CD14-positive monocyte (primary cell): ENCODE measurements at regions not wholly inside any gene's neighbourhood (a gene's known extent, or its start where the extent isn't known, plus 50 kb on each side); places are given as distances from the start of the nearest gene placed in this dataset.

ENCODE experiments used
- DNase-seq, 3 donors: peaks; one replicate each; pipeline ENCODE4 v3.0.0-alpha.2; 2011 to 2022
- H2AFZ ChIP-seq: 2 replicates; pipeline ENCODE4 v1.6.0; 2012; ENCODE audit warnings: mild to moderate bottlenecking, low read depth, low read length, inconsistent platforms; ENCODE audit not compliant: insufficient read depth, poor library complexity, severe bottlenecking
- H3K27ac ChIP-seq, 2 donors: 1 replicate in 1 of 2; 2 replicates in 1 of 2; pipeline ENCODE4 v1.5.1; 2012 to 2013; ENCODE audit warnings: low read length in 2 of 2, control low read depth in 1 of 2, inconsistent platforms in 1 of 2, low read depth in 1 of 2, mild to moderate bottlenecking in 1 of 2
- H3K27me3 ChIP-seq, 2 donors: one replicate each; pipeline versions ENCODE4 v1.6.0 to v1.6.1; 2011 to 2013; ENCODE audit warnings: low read length in 2 of 2; ENCODE audit not compliant: control insufficient read depth in 2 of 2, insufficient read depth in 2 of 2
- H3K36me3 ChIP-seq, 2 donors: replicated peaks in 1 of 2; 1 replicate in 1 of 2; 2 replicates in 1 of 2; pipeline versions ENCODE4 v1.5.1 to v1.6.1; 2012 to 2013; ENCODE audit warnings: low read length in 2 of 2, control low read depth in 1 of 2, inconsistent platforms in 1 of 2, mild to moderate bottlenecking in 1 of 2; ENCODE audit not compliant: insufficient read depth in 2 of 2, control insufficient read depth in 1 of 2
- H3K4me1 ChIP-seq, 2 donors: 1 replicate in 1 of 2; 2 replicates in 1 of 2; pipeline versions ENCODE4 v1.5.1 to v1.6.1; 2012 to 2013; ENCODE audit warnings: low read length in 2 of 2, control low read depth in 1 of 2, inconsistent platforms in 1 of 2, mild to moderate bottlenecking in 1 of 2, moderate library complexity in 1 of 2; ENCODE audit not compliant: insufficient read depth in 2 of 2, control insufficient read depth in 1 of 2
- H3K4me2 ChIP-seq: replicated peaks from 2 replicates; pipeline ENCODE3; 2012; ENCODE audit warnings: low read length, moderate library complexity, mild to moderate bottlenecking; ENCODE audit not compliant: poor library complexity, severe bottlenecking; ENCODE audit errors: extremely low read depth
- H3K4me3 ChIP-seq, 3 experiments: fragments of 200-600 bp in 1 of 3; sonication (generic) in 1 of 3; replicated peaks in 1 of 3; 1 replicate in 2 of 3; 2 replicates in 1 of 3; pipeline ENCODE4 v1.5.1; 2011 to 2013; ENCODE audit warnings: low read length in 3 of 3, mild to moderate bottlenecking in 3 of 3, control low read depth in 2 of 3, low read depth in 2 of 3, inconsistent platforms in 1 of 3, moderate library complexity in 1 of 3
- H3K79me2 ChIP-seq: 2 replicates; pipeline ENCODE4 v1.6.0; 2012; ENCODE audit warnings: mild to moderate bottlenecking, control low read depth, inconsistent platforms, low read length, moderate library complexity; ENCODE audit not compliant: insufficient read depth
- H3K9ac ChIP-seq: 2 replicates; pipeline ENCODE4 v1.6.0; 2017; ENCODE audit warnings: low read length, mild to moderate bottlenecking; ENCODE audit not compliant: insufficient read depth, poor library complexity, severe bottlenecking
- H3K9me3 ChIP-seq, 2 donors: replicated peaks in 1 of 2; 1 replicate in 1 of 2; 2 replicates in 1 of 2; pipeline versions ENCODE4 v1.5.1 to v1.6.1; 2012 to 2013; ENCODE audit warnings: low read length in 2 of 2, control low read depth in 1 of 2; ENCODE audit not compliant: control insufficient read depth in 1 of 2, insufficient read depth in 1 of 2
- H4K20me1 ChIP-seq: 2 replicates; pipeline ENCODE4 v1.6.0; 2012; ENCODE audit warnings: mild to moderate bottlenecking, low read length, control low read depth, moderate library complexity; ENCODE audit not compliant: insufficient read depth
- H3K27ac Mint-ChIP-seq, 7 donors: one replicate each; pipeline ENCODE4 v1.8.0; 2020; ENCODE audit warnings: mild to moderate bottlenecking in 7 of 7, mixed read lengths in 7 of 7, moderate library complexity in 6 of 7, inconsistent platforms in 2 of 7
- H3K27me3 Mint-ChIP-seq, 3 donors: one replicate each; pipeline ENCODE4 v1.8.0; 2021 to 2022; ENCODE audit warnings: low read depth in 3 of 3, mild to moderate bottlenecking in 3 of 3, mixed read lengths in 3 of 3, moderate library complexity in 3 of 3, inconsistent platforms in 1 of 3
- H3K36me3 Mint-ChIP-seq, 2 donors: one replicate each; pipeline ENCODE4 v1.8.0; 2020; ENCODE audit warnings: mixed read lengths in 2 of 2, inconsistent platforms in 1 of 2, mild to moderate bottlenecking in 1 of 2
- H3K4me1 Mint-ChIP-seq: one replicate; pipeline ENCODE4 v1.8.0; 2020; ENCODE audit warnings: mild to moderate bottlenecking, mixed read lengths
- H3K4me3 Mint-ChIP-seq, 2 donors: one replicate each; pipeline ENCODE4 v1.8.0; 2020; ENCODE audit warnings: mild to moderate bottlenecking in 2 of 2, mixed read lengths in 2 of 2, moderate library complexity in 1 of 2
- H3K9me3 Mint-ChIP-seq, 7 donors: one replicate each; pipeline ENCODE4 v1.8.0; 2020 to 2022; ENCODE audit warnings: mixed read lengths in 7 of 7, mild to moderate bottlenecking in 6 of 7, moderate library complexity in 6 of 7, inconsistent platforms in 2 of 7
- CTCF ChIP-seq: fragments of 200-600 bp; IDR thresholded peaks from one replicate; pipeline ENCODE4 v1.8.0; 2022; ENCODE audit warnings: antibody characterized with exemption, mild to moderate bottlenecking
- WGBS: methylation state at CpG from one replicate; pipeline ENCODE4 v1.1.5; 2013; ENCODE audit warnings: missing lambda C conversion rate; ENCODE audit not compliant: insufficient coverage; 5-methylcytosine and 5-hydroxymethylcytosine counted together
- intact Hi-C, 2 donors: fragments of 100-400 bp; cut with micrococcal nuclease; formaldehyde crosslinking; loops; one replicate each; pipeline versions ENCODE4 v1.15.0 to v1.15.1; 2023

- H3K36me3 ChIP-seq: no peaks in the 10 kb centered on the region
- Mint-ChIP-seq H3K27ac (no peak overlapping the region), H3K27me3 (peaks cover 0 to 2% (median 1%) of the 10 kb centered on the region in 3 donors), H3K36me3 (no peaks in the 10 kb centered on the region), H3K9me3 (peaks cover 0 to 5% (median 0%) of the 10 kb centered on the region in 7 donors), H3K4me3 (no peak overlapping the region), H3K4me1 (no peaks in the 10 kb centered on the region)
- no peak for DNase-seq
- intact Hi-C loops: no loop called here
- no peak overlapping the region for H3K4me3 ChIP-seq
- H3K27me3 ChIP-seq: no peaks in the 10 kb centered on the region
- no peaks in the 10 kb centered on the region for H3K9me3 ChIP-seq
- no peaks in the 10 kb centered on the region for H3K79me2 ChIP-seq
- H2AFZ ChIP-seq: no peak overlapping the region
- H3K9ac ChIP-seq: no peak overlapping the region
- 88% methylated on average over 1 of the region's 1 CpG for WGBS
- H3K4me2 ChIP-seq: no peak overlapping the region
- no peak for TF ChIP-seq CTCF
- no peaks in the 10 kb centered on the region for H4K20me1 ChIP-seq
- H3K27ac ChIP-seq: no peak overlapping the region
- no peaks in the 10 kb centered on the region for H3K4me1 ChIP-seq
Observed at GRCh38 chr3:35079403-35079802, 559.9 kb upstream of the ARPP21 start.

GRCh38 chr3:35081899-35082298 is 557.4 kb upstream of the ARPP21 start:
- Mint-ChIP-seq H3K4me3 (no peak overlapping the region), H3K27me3 (peaks cover 0 to 1% (median 0%) of the 10 kb centered on the region in 3 donors)
- no CpG with 5 or more reads among the region's 1 CpG for WGBS

More at GRCh38 chr3:35081899-35082298, 557.4 kb upstream of the ARPP21 start:
- H3K4me2 ChIP-seq: no peak overlapping the region
- no peak for TF ChIP-seq CTCF
- H3K36me3 ChIP-seq: no peaks in the 10 kb centered on the region
- no peak overlapping the region for H2AFZ ChIP-seq
- H3K27ac ChIP-seq: no peak overlapping the region
- intact Hi-C loops: no loop called here
- no peak overlapping the region for H3K4me3 ChIP-seq
- no peak overlapping the region for H3K9ac ChIP-seq
- no peaks in the 10 kb centered on the region for H3K27me3 ChIP-seq
- H3K27ac Mint-ChIP-seq: no peak overlapping the region
- DNase-seq: no peak
- H3K79me2 ChIP-seq: no peaks in the 10 kb centered on the region
- H3K36me3 Mint-ChIP-seq: no peaks in the 10 kb centered on the region
- H3K4me1 ChIP-seq: no peaks in the 10 kb centered on the region
- H3K9me3 ChIP-seq: no peaks in the 10 kb centered on the region
- peaks cover 0 to 7% (median 0%) of the 10 kb centered on the region in 7 donors for H3K9me3 Mint-ChIP-seq
- H3K4me1 Mint-ChIP-seq: no peaks in the 10 kb centered on the region
- H4K20me1 ChIP-seq: no peaks in the 10 kb centered on the region
